OCI-LY7 (cell line): ENCODE measurements at regions not wholly inside any gene's neighbourhood (a gene's known extent, or its start where the extent isn't known, plus 50 kb on each side); places are given as distances from the start of the nearest gene placed in this dataset.

Experiments
- CTCF ChIP-seq: fragments of 200-600 bp; sonication (generic); conservative IDR thresholded peaks from 2 replicates; pipeline ENCODE4 v1.5.1; 2014; ENCODE audit warnings: mild to moderate bottlenecking, antibody characterized with exemption, low read length, moderate library complexity, mixed read lengths
- EZH2phosphoT487 ChIP-seq: fragments of 200-600 bp; sonication (generic); IDR thresholded peaks from 2 replicates; pipeline ENCODE4 v1.6.1; 2018; ENCODE audit warnings: low read depth, borderline replicate concordance, mild to moderate bottlenecking, mixed run types, antibody characterized with exemption, low read length, moderate library complexity, mixed read lengths

GRCh38 chr10:59078978-59079377 is 97.5 kb upstream of the PHYHIPL start:
- TF ChIP-seq EZH2phosphoT487 (no peak), CTCF (no peak)
